ENCODE measurements at regions not wholly inside any gene's neighbourhood (a gene's known extent, or its start where the extent isn't known, plus 50 kb on each side); places are given as distances from the start of the nearest gene placed in this dataset.

DNA sequence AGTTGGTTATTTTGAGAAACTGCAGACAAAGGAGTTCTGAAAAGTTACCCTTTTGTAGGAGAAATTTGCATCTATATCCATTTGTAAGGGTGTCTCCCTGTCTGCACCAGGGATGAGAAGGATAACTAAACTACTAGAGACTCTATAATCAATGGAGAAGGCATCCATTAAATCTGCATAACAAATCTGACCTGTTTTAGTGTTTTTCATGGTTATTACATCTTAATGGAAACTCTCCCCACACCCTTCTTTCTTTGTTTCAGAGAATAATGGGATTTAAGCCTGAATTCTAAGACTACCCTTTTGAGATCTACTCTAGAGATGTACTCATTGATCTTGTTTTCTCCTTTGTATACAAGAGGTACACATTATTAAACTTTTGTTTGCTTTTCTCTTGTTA, 82.0 kb upstream of the DAZL start:
- Mint-ChIP-seq H3K4me1 (peaks cover 15% of the 10 kb centered on the region), H3K36me3 (ENCODE audit: low read depth) (peaks cover 81% of the 10 kb centered on the region), H3K9me3 (peaks cover 73% of the 10 kb centered on the region), H3K27me3 (ENCODE audit: insufficient read depth, low read depth, poor library complexity) (peaks cover 2% of the 10 kb centered on the region), H3K4me3 (no peak overlapping the region), H3K27ac (peak overlapping the region; percentile 85)
- peaks cover 18% of the 10 kb centered on the region for H3K9me2 ChIP-seq (ENCODE audit: insufficient read depth)
- peaks cover 6% of the 10 kb centered on the region; the same call in 1 of the 2 replicates for H3K36me3 ChIP-seq (ENCODE audit: insufficient read depth)
- no peaks in the 10 kb centered on the region for H3K27me3 ChIP-seq (ENCODE audit: insufficient read depth)
- H2AFZ ChIP-seq, result no peak overlapping the region
- H3K79me2 ChIP-seq (replicated peaks; ENCODE audit: insufficient read depth), result no peaks in the 10 kb centered on the region
- ATAC-seq (peak; percentile 95), DNase-seq (ENCODE audit: low spot score) (peak; percentile 79)
- no peaks in the 10 kb centered on the region for H3K4me1 ChIP-seq (ENCODE audit: insufficient read depth)
- peak overlapping the region; percentile 89 for H3K27ac ChIP-seq (ENCODE audit: low read depth)
- H3K4me3 ChIP-seq, result no peak overlapping the region
- H4K20me1 ChIP-seq (replicated peaks; ENCODE audit: insufficient read depth), result no peaks in the 10 kb centered on the region
- peaks cover 16% of the 10 kb centered on the region for H3F3A ChIP-seq (replicated peaks; ENCODE audit: low read depth)
- TF ChIP-seq, protein P1, sequence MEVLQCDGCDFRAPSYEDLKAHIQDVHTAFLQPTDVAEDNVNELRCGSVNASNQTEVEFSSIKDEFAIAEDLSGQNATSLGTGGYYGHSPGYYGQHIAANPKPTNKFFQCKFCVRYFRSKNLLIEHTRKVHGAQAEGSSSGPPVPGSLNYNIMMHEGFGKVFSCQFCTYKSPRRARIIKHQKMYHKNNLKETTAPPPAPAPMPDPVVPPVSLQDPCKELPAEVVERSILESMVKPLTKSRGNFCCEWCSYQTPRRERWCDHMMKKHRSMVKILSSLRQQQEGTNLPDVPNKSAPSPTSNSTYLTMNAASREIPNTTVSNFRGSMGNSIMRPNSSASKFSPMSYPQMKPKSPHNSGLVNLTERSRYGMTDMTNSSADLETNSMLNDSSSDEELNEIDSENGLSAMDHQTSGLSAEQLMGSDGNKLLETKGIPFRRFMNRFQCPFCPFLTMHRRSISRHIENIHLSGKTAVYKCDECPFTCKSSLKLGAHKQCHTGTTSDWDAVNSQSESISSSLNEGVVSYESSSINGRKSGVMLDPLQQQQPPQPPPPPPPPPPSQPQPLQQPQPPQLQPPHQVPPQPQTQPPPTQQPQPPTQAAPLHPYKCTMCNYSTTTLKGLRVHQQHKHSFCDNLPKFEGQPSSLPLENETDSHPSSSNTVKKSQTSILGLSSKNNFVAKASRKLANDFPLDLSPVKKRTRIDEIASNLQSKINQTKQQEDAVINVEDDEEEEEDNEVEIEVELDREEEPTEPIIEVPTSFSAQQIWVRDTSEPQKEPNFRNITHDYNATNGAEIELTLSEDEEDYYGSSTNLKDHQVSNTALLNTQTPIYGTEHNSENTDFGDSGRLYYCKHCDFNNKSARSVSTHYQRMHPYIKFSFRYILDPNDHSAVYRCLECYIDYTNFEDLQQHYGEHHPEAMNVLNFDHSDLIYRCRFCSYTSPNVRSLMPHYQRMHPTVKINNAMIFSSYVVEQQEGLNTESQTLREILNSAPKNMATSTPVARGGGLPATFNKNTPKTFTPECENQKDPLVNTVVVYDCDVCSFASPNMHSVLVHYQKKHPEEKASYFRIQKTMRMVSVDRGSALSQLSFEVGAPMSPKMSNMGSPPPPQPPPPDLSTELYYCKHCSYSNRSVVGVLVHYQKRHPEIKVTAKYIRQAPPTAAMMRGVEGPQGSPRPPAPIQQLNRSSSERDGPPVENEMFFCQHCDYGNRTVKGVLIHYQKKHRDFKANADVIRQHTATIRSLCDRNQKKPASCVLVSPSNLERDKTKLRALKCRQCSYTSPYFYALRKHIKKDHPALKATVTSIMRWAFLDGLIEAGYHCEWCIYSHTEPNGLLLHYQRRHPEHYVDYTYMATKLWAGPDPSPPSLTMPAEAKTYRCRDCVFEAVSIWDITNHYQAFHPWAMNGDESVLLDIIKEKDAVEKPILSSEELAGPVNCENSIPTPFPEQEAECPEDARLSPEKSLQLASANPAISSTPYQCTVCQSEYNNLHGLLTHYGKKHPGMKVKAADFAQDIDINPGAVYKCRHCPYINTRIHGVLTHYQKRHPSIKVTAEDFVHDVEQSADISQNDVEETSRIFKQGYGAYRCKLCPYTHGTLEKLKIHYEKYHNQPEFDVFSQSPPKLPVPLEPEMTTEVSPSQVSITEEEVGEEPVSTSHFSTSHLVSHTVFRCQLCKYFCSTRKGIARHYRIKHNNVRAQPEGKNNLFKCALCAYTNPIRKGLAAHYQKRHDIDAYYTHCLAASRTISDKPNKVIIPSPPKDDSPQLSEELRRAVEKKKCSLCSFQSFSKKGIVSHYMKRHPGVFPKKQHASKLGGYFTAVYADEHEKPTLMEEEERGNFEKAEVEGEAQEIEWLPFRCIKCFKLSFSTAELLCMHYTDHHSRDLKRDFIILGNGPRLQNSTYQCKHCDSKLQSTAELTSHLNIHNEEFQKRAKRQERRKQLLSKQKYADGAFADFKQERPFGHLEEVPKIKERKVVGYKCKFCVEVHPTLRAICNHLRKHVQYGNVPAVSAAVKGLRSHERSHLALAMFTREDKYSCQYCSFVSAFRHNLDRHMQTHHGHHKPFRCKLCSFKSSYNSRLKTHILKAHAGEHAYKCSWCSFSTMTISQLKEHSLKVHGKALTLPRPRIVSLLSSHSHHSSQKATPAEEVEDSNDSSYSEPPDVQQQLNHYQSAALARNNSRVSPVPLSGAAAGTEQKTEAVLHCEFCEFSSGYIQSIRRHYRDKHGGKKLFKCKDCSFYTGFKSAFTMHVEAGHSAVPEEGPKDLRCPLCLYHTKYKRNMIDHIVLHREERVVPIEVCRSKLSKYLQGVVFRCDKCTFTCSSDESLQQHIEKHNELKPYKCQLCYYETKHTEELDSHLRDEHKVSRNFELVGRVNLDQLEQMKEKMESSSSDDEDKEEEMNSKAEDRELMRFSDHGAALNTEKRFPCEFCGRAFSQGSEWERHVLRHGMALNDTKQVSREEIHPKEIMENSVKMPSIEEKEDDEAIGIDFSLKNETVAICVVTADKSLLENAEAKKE (CRISPR knock-in tag; IDR thresholded peaks at IDR 0.05), result no peak
- TF ChIP-seq NANOG (IDR thresholded peaks at IDR 0.05; ENCODE audit: borderline replicate concordance), result peak; percentile 98
- 0 out of 2 replicates have a peak, but pooled peaks have one; percentile 13 for TF ChIP-seq ZNF114 (CRISPR knock-in tag; IDR thresholded peaks at IDR 0.05)
- no peak for TF ChIP-seq EZH2 (IDR thresholded peaks at IDR 0.05; ENCODE audit: low read depth, unreplicated experiment)
- TF ChIP-seq CREB1 (CRISPR knock-in tag; IDR thresholded peaks at IDR 0.05; ENCODE audit: low read depth), result peak; percentile 40; the same call in 1 of the 2 replicates
- TF ChIP-seq POLR2AphosphoS5 (IDR thresholded peaks at IDR 0.05; ENCODE audit: low read depth), result peak; percentile 28; the same call in 1 of the 2 replicates
- no peak overlapping the region for H3K4me2 ChIP-seq

All from GM23338 (cell line).